ENCODE measurements at regions not wholly inside any gene's neighbourhood (a gene's known extent, or its start where the extent isn't known, plus 50 kb on each side); places are given as distances from the start of the nearest gene placed in this dataset.

GRCh38 chr7:112571852-112572607, 91.2 kb downstream of the LSMEM1 start:
- Histone ChIP-seq H3K4me3 (replicated peaks in 1 of 4; ENCODE audit: control extremely low read depth in 1 of 4, insufficient read depth in 1 of 4, low read depth in 3 of 4, low read length in 4 of 4) (no peak overlapping the region), H3K36me3 (ENCODE audit: control insufficient read depth, insufficient read depth, low read length) (no peaks in the 10 kb centered on the region), H4K20me1 (ENCODE audit: control insufficient read depth, extremely low read depth, insufficient read depth, low read length) (no peaks in the 10 kb centered on the region), H3K27ac (ENCODE audit: insufficient read depth, low read length) (no peak overlapping the region), H3K9me3 (ENCODE audit: control insufficient read depth, insufficient read depth, low read depth, low read length) (no peaks in the 10 kb centered on the region), H3K79me2 (ENCODE audit: control insufficient read depth, insufficient read depth, low read length) (no peaks in the 10 kb centered on the region), H3K27me3 (ENCODE audit: control insufficient read depth, insufficient read depth, low read length) (no peaks in the 10 kb centered on the region), H3K9ac (ENCODE audit: insufficient read depth, low read length) (no peak overlapping the region), H3K4me1 (ENCODE audit: control insufficient read depth, extremely low read depth, insufficient read depth, low read length) (no peaks in the 10 kb centered on the region), H3K4me2 (ENCODE audit: extremely low read depth, insufficient read depth, low read length) (no peak overlapping the region), H2AFZ (ENCODE audit: low read length) (no peak overlapping the region)
- TF ChIP-seq CTCF (conservative IDR thresholded peaks at IDR 0.05 in 1 of 2, IDR thresholded peaks at IDR 0.05 in 1 of 2; ENCODE audit: low read depth in 1 of 2, low read length in 2 of 2) (no peak), EZH2 (IDR thresholded peaks at IDR 0.05; ENCODE audit: low read length, missing control alignments) (no peak)
- DNase-seq (ENCODE audit: low read depth in 2 of 2): no peak

GRCh38 chr7:112572669-112573301, 92.0 kb downstream of the LSMEM1 start:
- Histone ChIP-seq H3K4me3 (replicated peaks in 1 of 4; ENCODE audit: control extremely low read depth in 1 of 4, insufficient read depth in 1 of 4, low read depth in 3 of 4, low read length in 4 of 4) (no peak overlapping the region), H3K9me3 (ENCODE audit: control insufficient read depth, insufficient read depth, low read depth, low read length) (no peaks in the 10 kb centered on the region), H3K27ac (ENCODE audit: insufficient read depth, low read length) (no peak overlapping the region), H3K9ac (ENCODE audit: insufficient read depth, low read length) (no peak overlapping the region), H3K27me3 (ENCODE audit: control insufficient read depth, insufficient read depth, low read length) (no peaks in the 10 kb centered on the region), H3K4me1 (ENCODE audit: control insufficient read depth, extremely low read depth, insufficient read depth, low read length) (no peaks in the 10 kb centered on the region), H3K79me2 (ENCODE audit: control insufficient read depth, insufficient read depth, low read length) (no peaks in the 10 kb centered on the region), H2AFZ (ENCODE audit: low read length) (no peak overlapping the region), H3K36me3 (ENCODE audit: control insufficient read depth, insufficient read depth, low read length) (no peaks in the 10 kb centered on the region), H4K20me1 (ENCODE audit: control insufficient read depth, extremely low read depth, insufficient read depth, low read length) (no peaks in the 10 kb centered on the region), H3K4me2 (ENCODE audit: extremely low read depth, insufficient read depth, low read length) (no peak overlapping the region)
- DNase-seq (ENCODE audit: low read depth in 2 of 2): no peak
- TF ChIP-seq CTCF (conservative IDR thresholded peaks at IDR 0.05 in 1 of 2, IDR thresholded peaks at IDR 0.05 in 1 of 2; ENCODE audit: low read depth in 1 of 2, low read length in 2 of 2) (no peak), EZH2 (IDR thresholded peaks at IDR 0.05; ENCODE audit: low read length, missing control alignments) (no peak)

- no peak for TF ChIP-seq CTCF (conservative IDR thresholded peaks at IDR 0.05 in 1 of 2, IDR thresholded peaks at IDR 0.05 in 1 of 2; ENCODE audit: low read depth in 1 of 2, low read length in 2 of 2)
- Histone ChIP-seq H4K20me1 (ENCODE audit: control insufficient read depth, extremely low read depth, insufficient read depth, low read length) (no peaks in the 10 kb centered on the region), H3K79me2 (ENCODE audit: control insufficient read depth, insufficient read depth, low read length) (no peaks in the 10 kb centered on the region), H3K36me3 (ENCODE audit: control insufficient read depth, insufficient read depth, low read length) (no peaks in the 10 kb centered on the region), H3K4me2 (ENCODE audit: extremely low read depth, insufficient read depth, low read length) (no peak overlapping the region), H3K4me1 (ENCODE audit: control insufficient read depth, extremely low read depth, insufficient read depth, low read length) (no peaks in the 10 kb centered on the region), H3K9ac (ENCODE audit: insufficient read depth, low read length) (no peak overlapping the region), H3K27me3 (ENCODE audit: control insufficient read depth, insufficient read depth, low read length) (no peaks in the 10 kb centered on the region), H3K9me3 (ENCODE audit: control insufficient read depth, insufficient read depth, low read depth, low read length) (no peaks in the 10 kb centered on the region), H3K27ac (ENCODE audit: insufficient read depth, low read length) (no peak overlapping the region), H2AFZ (ENCODE audit: low read length) (no peak overlapping the region), H3K4me3 (replicated peaks in 1 of 4; ENCODE audit: control extremely low read depth in 1 of 4, insufficient read depth in 1 of 4, low read depth in 3 of 4, low read length in 4 of 4) (no peak overlapping the region)
- DNase-seq (ENCODE audit: low read depth in 2 of 2): peak in 1 of 2 donors; percentile 32
Measured at GRCh38 chr7:112573302-112574039, 92.7 kb downstream of the LSMEM1 start.

All from fibroblast of lung (primary cell).